WERI-Rb-1 (cell line): ENCODE measurements at regions not wholly inside any gene's neighbourhood (a gene's known extent, or its start where the extent isn't known, plus 50 kb on each side); places are given as distances from the start of the nearest gene placed in this dataset.

Source experiments
- DNase-seq: peaks from one replicate; pipeline ENCODE4 v3.0.0-alpha.2; 2020
- H3K27ac ChIP-seq: fragments of 250-450 bp; sonication (Bioruptor Pico); 2 replicates; pipeline ENCODE4 v1.5.1; 2020; ENCODE audit warnings: mild to moderate bottlenecking, moderate library complexity
- H3K27me3 ChIP-seq: fragments of 250-450 bp; sonication (Bioruptor Pico); 2 replicates; pipeline ENCODE4 v1.5.1; 2021; ENCODE audit warnings: mild to moderate bottlenecking, low read depth, moderate library complexity; ENCODE audit not compliant: insufficient read depth, severe bottlenecking
- H3K36me3 ChIP-seq: fragments of 250-450 bp; sonication (Bioruptor Pico); 2 replicates; pipeline ENCODE4 v1.5.1; 2020; ENCODE audit warnings: mild to moderate bottlenecking, moderate library complexity
- H3K4me3 ChIP-seq: 2 replicates; pipeline ENCODE4 v1.5.1; 2011; ENCODE audit warnings: low read depth, mild to moderate bottlenecking, control low read depth, low read length
- H3K9me3 ChIP-seq: fragments of 250-450 bp; sonication (Bioruptor Pico); 2 replicates; pipeline ENCODE4 v1.5.1; 2021; ENCODE audit warnings: mild to moderate bottlenecking, moderate library complexity; ENCODE audit not compliant: severe bottlenecking
- CTCF ChIP-seq: IDR thresholded peaks from 2 replicates; pipeline ENCODE4 v1.5.1; 2011; ENCODE audit warnings: low read depth, mild to moderate bottlenecking, control low read depth, inconsistent platforms, low read length

- H3K27me3 ChIP-seq = no peaks in the 10 kb centered on the region
- no peak for TF ChIP-seq CTCF
- no peak overlapping the region for H3K27ac ChIP-seq
- H3K4me3 ChIP-seq = no peak overlapping the region
- H3K9me3 ChIP-seq = no peaks in the 10 kb centered on the region
- no peak for DNase-seq
- no peaks in the 10 kb centered on the region for H3K36me3 ChIP-seq
These were observed 1599.6 kb downstream of the SLITRK5 start for GRCh38 chr13:89270736-89271135.

GRCh38 chr13:89279374-89279773, 1608.2 kb downstream of the SLITRK5 start:
- no peaks in the 10 kb centered on the region for H3K36me3 ChIP-seq
- no peak for DNase-seq
- TF ChIP-seq CTCF = no peak

GRCh38 chr13:89281331-89281730, 1610.2 kb downstream of the SLITRK5 start:
- Histone ChIP-seq H3K36me3 (no peaks in the 10 kb centered on the region), H3K27me3 (no peaks in the 10 kb centered on the region), H3K9me3 (no peaks in the 10 kb centered on the region), H3K27ac (no peak overlapping the region), H3K4me3 (no peak overlapping the region)
- no peak for TF ChIP-seq CTCF
- no peak for DNase-seq

More at GRCh38 chr13:89279374-89279773, 1608.2 kb downstream of the SLITRK5 start:
- H3K27ac ChIP-seq = no peak overlapping the region
- no peaks in the 10 kb centered on the region for H3K9me3 ChIP-seq
- no peak overlapping the region for H3K4me3 ChIP-seq
- no peaks in the 10 kb centered on the region for H3K27me3 ChIP-seq

- no peak for DNase-seq
- H3K27me3 ChIP-seq = no peaks in the 10 kb centered on the region
- no peak for TF ChIP-seq CTCF
- no peak overlapping the region for H3K4me3 ChIP-seq
- no peak overlapping the region for H3K27ac ChIP-seq
- no peaks in the 10 kb centered on the region for H3K36me3 ChIP-seq
- H3K9me3 ChIP-seq = no peaks in the 10 kb centered on the region
These were observed 1611.1 kb downstream of the SLITRK5 start for GRCh38 chr13:89282241-89282640.

- no peak for TF ChIP-seq CTCF
- Histone ChIP-seq H3K9me3 (no peaks in the 10 kb centered on the region), H3K27me3 (no peaks in the 10 kb centered on the region), H3K4me3 (no peak overlapping the region), H3K36me3 (no peaks in the 10 kb centered on the region), H3K27ac (no peak overlapping the region)
- DNase-seq = no peak
These were observed 1616.2 kb downstream of the SLITRK5 start for GRCh38 chr13:89287381-89287780.

- no peaks in the 10 kb centered on the region for H3K36me3 ChIP-seq
- H3K27ac ChIP-seq = no peak overlapping the region
- no peak for TF ChIP-seq CTCF
- no peaks in the 10 kb centered on the region for H3K27me3 ChIP-seq
- DNase-seq = no peak
- H3K4me3 ChIP-seq = no peak overlapping the region
- H3K9me3 ChIP-seq = no peaks in the 10 kb centered on the region
These were observed 1623.1 kb downstream of the SLITRK5 start for GRCh38 chr13:89294115-89294867.
